Dedifferentiated amniotic fluid mesenchymal stem cell (primary cell): ENCODE measurements at regions not wholly inside any gene's neighbourhood (a gene's known extent, or its start where the extent isn't known, plus 50 kb on each side); places are given as distances from the start of the nearest gene placed in this dataset.
"Not testable (repeated sequence)": the region's sequence is repeated elsewhere in the genome, so short reads cannot be mapped to it uniquely, and the experiment has no call there.

Experiments
- DNase-seq: peaks from one replicate; pipeline ENCODE4 v3.0.0-alpha.2; 2016; ENCODE audit errors: extremely low spot score

GRCh38 chr15:69675731-69676130 lies 223.1 kb downstream of the RPLP1 start:
- no peak for DNase-seq

- no peak for DNase-seq
Measured at GRCh38 chr15:69677403-69677802, 224.8 kb downstream of the RPLP1 start.

- DNase-seq, result no peak
Measured at GRCh38 chr15:69679623-69680228, 227.1 kb downstream of the RPLP1 start.

GRCh38 chr15:69684823-69685222 lies 232.2 kb downstream of the RPLP1 start:
- not testable (repeated sequence) for DNase-seq

GRCh38 chr15:69685512-69686452 lies 233.2 kb downstream of the RPLP1 start:
- DNase-seq, result no peak

GRCh38 chr15:69686626-69687025 lies 234.0 kb downstream of the RPLP1 start:
- DNase-seq, result no peak

GRCh38 chr15:69689133-69689532 lies 236.5 kb downstream of the RPLP1 start:
- DNase-seq, result no peak

- no peak for DNase-seq
Measured at GRCh38 chr15:69691307-69692015, 238.8 kb downstream of the RPLP1 start.

GRCh38 chr15:69692342-69692741 lies 239.7 kb downstream of the RPLP1 start:
- no peak for DNase-seq

- DNase-seq, result no peak
Measured at GRCh38 chr15:69693059-69693458, 240.4 kb downstream of the RPLP1 start.

GRCh38 chr15:69696946-69697345 lies 244.3 kb downstream of the RPLP1 start:
- DNase-seq, result no peak

GRCh38 chr15:69697916-69698315 lies 245.3 kb downstream of the RPLP1 start:
- no peak for DNase-seq

GRCh38 chr15:69699096-69699495 lies 246.5 kb downstream of the RPLP1 start:
- DNase-seq, result no peak

- DNase-seq, result no peak
Measured at GRCh38 chr15:69700380-69700779, 247.8 kb downstream of the RPLP1 start.

- DNase-seq, result no peak
Measured at GRCh38 chr15:69701198-69701597, 248.6 kb downstream of the RPLP1 start.

GRCh38 chr15:69703532-69704187 lies 251.0 kb downstream of the RPLP1 start:
- DNase-seq, result no peak

- no peak for DNase-seq
Measured at GRCh38 chr15:69704229-69704628, 251.6 kb downstream of the RPLP1 start.

- no peak for DNase-seq
Measured at GRCh38 chr15:69704700-69705099, 252.1 kb downstream of the RPLP1 start.

- DNase-seq, result no peak
Measured at GRCh38 chr15:69706353-69707097, 253.9 kb downstream of the RPLP1 start.

GRCh38 chr15:69707241-69707640 lies 254.6 kb downstream of the RPLP1 start:
- DNase-seq, result not testable (repeated sequence)

GRCh38 chr15:69708436-69709122 lies 256.0 kb downstream of the RPLP1 start:
- not testable (repeated sequence) for DNase-seq
